ENCODE measurements at regions not wholly inside any gene's neighbourhood (a gene's known extent, or its start where the extent isn't known, plus 50 kb on each side); places are given as distances from the start of the nearest gene placed in this dataset.
"Not testable (repeated sequence)": the region's sequence is repeated elsewhere in the genome, so short reads cannot be mapped to it uniquely, and the experiment has no call there.

GRCh38 chr6:155628306-155628705 lies 172.7 kb upstream of the NOX3 start:
- Histone ChIP-seq H3K4me3 (ENCODE audit: low read depth, low read length) (no peak overlapping the region), H3K27me3 (ENCODE audit: control insufficient read depth, insufficient read depth, low read length) (no peaks in the 10 kb centered on the region), H3K36me3 (ENCODE audit: control insufficient read depth, insufficient read depth, low read length) (no peaks in the 10 kb centered on the region)
- DNase-seq (ENCODE audit: low read depth) (no peak), FAIRE-seq (no peak)
- TF ChIP-seq, protein P1, sequence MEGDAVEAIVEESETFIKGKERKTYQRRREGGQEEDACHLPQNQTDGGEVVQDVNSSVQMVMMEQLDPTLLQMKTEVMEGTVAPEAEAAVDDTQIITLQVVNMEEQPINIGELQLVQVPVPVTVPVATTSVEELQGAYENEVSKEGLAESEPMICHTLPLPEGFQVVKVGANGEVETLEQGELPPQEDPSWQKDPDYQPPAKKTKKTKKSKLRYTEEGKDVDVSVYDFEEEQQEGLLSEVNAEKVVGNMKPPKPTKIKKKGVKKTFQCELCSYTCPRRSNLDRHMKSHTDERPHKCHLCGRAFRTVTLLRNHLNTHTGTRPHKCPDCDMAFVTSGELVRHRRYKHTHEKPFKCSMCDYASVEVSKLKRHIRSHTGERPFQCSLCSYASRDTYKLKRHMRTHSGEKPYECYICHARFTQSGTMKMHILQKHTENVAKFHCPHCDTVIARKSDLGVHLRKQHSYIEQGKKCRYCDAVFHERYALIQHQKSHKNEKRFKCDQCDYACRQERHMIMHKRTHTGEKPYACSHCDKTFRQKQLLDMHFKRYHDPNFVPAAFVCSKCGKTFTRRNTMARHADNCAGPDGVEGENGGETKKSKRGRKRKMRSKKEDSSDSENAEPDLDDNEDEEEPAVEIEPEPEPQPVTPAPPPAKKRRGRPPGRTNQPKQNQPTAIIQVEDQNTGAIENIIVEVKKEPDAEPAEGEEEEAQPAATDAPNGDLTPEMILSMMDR (IDR thresholded peaks at IDR 0.05; ENCODE audit: insufficient read depth, low read length, severe bottlenecking): no peak

DNA sequence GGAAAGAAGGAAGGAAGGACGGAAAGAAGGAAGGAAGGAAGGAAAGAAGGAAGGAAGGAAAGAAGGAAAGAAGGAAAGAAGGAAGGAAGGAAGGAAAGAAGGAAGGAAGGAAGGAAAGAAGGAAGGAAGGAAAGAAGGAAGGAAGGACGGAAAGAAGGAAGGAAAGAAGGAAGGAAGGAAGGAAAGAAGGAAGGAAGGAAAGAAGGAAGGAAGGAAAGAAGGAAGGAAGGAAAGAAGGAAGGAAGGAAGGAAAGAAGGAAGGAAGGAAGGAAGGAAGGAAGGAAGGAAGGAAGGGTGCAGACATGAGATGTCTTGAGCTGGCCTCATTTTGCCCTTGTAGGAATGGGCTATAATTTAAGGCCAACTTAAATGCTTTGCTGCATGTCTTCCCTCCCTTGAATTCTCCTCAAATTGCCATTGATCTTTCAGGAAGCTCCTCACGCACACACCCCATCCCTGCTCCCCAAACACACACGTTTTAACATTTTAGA lies 172.1 kb upstream of the NOX3 start:
- H3K27me3 ChIP-seq (ENCODE audit: control insufficient read depth, insufficient read depth, low read length); DNase-seq (ENCODE audit: low read depth); FAIRE-seq; H3K4me3 ChIP-seq (ENCODE audit: low read depth, low read length); H3K36me3 ChIP-seq (ENCODE audit: control insufficient read depth, insufficient read depth, low read length): not testable (repeated sequence)

GRCh38 chr6:155623450-155624178 lies 168.0 kb upstream of the NOX3 start:
- Histone ChIP-seq H3K36me3 (ENCODE audit: control insufficient read depth, insufficient read depth, low read length) (no peaks in the 10 kb centered on the region), H3K27me3 (ENCODE audit: control insufficient read depth, insufficient read depth, low read length) (no peaks in the 10 kb centered on the region), H3K4me3 (ENCODE audit: low read depth, low read length) (no peak overlapping the region)
- FAIRE-seq (no peak), DNase-seq (ENCODE audit: low read depth) (no peak)
- TF ChIP-seq, protein P1 (IDR thresholded peaks at IDR 0.05; ENCODE audit: insufficient read depth, low read length, severe bottlenecking): no peak

DNA sequence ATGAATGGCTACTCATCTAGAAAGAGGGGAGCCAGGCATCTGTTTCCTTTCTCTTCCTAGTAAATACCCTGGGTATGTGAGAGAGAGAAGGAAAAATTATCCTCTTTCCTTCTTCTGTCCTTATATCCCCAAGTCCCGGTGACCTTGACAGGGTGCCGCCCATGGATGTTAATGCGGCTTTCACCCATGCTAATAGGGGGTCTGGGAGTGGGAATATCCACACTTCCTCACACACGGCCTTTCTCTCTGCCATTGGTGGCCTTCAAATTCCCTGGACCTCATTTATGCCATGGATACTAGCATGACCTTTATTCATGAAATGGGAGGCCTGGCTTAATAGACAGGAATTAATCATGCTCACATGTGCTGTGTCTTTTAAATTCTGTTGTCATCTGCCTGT lies 159.0 kb upstream of the NOX3 start:
- TF ChIP-seq, protein P1 (IDR thresholded peaks at IDR 0.05; ENCODE audit: insufficient read depth, low read length, severe bottlenecking): no peak
- FAIRE-seq (peak; percentile 58), DNase-seq (ENCODE audit: low read depth) (no peak)
- Histone ChIP-seq H3K4me3 (ENCODE audit: low read depth, low read length) (no peak overlapping the region), H3K36me3 (ENCODE audit: control insufficient read depth, insufficient read depth, low read length) (no peaks in the 10 kb centered on the region), H3K27me3 (ENCODE audit: control insufficient read depth, insufficient read depth, low read length) (no peaks in the 10 kb centered on the region)

DNA sequence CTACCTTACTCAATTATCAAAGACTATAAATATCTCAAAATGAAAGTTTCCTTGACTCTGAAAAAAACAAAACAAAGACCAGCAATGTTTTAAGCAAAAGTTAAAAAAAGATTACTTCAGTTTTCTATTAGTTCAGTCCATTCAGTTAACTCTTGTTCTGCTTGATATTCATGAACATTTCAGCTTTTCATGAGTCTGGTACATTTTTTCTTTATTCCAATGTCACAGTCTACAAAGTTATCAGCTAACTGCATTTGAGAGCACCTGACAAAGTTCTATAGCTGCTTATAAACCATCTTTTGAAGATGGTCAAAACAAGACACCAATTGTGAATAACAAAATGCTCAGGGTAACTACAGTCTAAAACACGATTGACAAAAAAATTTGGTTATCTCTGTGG lies 156.1 kb upstream of the NOX3 start:
- FAIRE-seq (no peak), DNase-seq (ENCODE audit: low read depth) (no peak)
- TF ChIP-seq, protein P1 (IDR thresholded peaks at IDR 0.05; ENCODE audit: insufficient read depth, low read length, severe bottlenecking): no peak
- H3K27me3 ChIP-seq (ENCODE audit: control insufficient read depth, insufficient read depth, low read length): no peaks in the 10 kb centered on the region
- H3K4me3 ChIP-seq (ENCODE audit: low read depth, low read length): no peak overlapping the region
- no peaks in the 10 kb centered on the region for H3K36me3 ChIP-seq (ENCODE audit: control insufficient read depth, insufficient read depth, low read length)

GRCh38 chr6:155604991-155605390 lies 149.4 kb upstream of the NOX3 start:
- H3K4me3 ChIP-seq (ENCODE audit: low read depth, low read length): no peak overlapping the region
- DNase-seq (ENCODE audit: low read depth) (peak; percentile 1), FAIRE-seq (no peak)
- no peaks in the 10 kb centered on the region for H3K27me3 ChIP-seq (ENCODE audit: control insufficient read depth, insufficient read depth, low read length)
- H3K36me3 ChIP-seq (ENCODE audit: control insufficient read depth, insufficient read depth, low read length): no peaks in the 10 kb centered on the region
- TF ChIP-seq, protein P1 (IDR thresholded peaks at IDR 0.05; ENCODE audit: insufficient read depth, low read length, severe bottlenecking): no peak
